ENCODE measurements at regions not wholly inside any gene's neighbourhood (a gene's known extent, or its start where the extent isn't known, plus 50 kb on each side); places are given as distances from the start of the nearest gene placed in this dataset.
"Not testable (repeated sequence)": the region's sequence is repeated elsewhere in the genome, so short reads cannot be mapped to it uniquely, and the experiment has no call there.

GRCh38 chr18:46179306-46179705 is 75.1 kb downstream of the HAUS1 start:
- no peak for DNase-seq

GRCh38 chr18:46182633-46183358 is 78.6 kb downstream of the HAUS1 start:
- no peak for DNase-seq

- DNase-seq: not testable (repeated sequence)
These were observed 80.1 kb downstream of the HAUS1 start for GRCh38 chr18:46184296-46184695.

- no peak for DNase-seq
These were observed 80.5 kb downstream of the HAUS1 start for GRCh38 chr18:46184727-46185126.

GRCh38 chr18:46190667-46191066 is 86.5 kb downstream of the HAUS1 start:
- no peak for DNase-seq

GRCh38 chr18:46196627-46197243 is 92.5 kb downstream of the HAUS1 start:
- DNase-seq: no peak

GRCh38 chr18:46199515-46200147 is 95.4 kb downstream of the HAUS1 start:
- DNase-seq: no peak

GRCh38 chr18:46200178-46201055 is 96.2 kb downstream of the HAUS1 start:
- DNase-seq: not testable (repeated sequence)

GRCh38 chr18:46204143-46204542 is 100.0 kb downstream of the HAUS1 start:
- no peak for DNase-seq

GRCh38 chr18:46207985-46208384 is 103.8 kb downstream of the HAUS1 start:
- DNase-seq: no peak

- DNase-seq: no peak
These were observed 105.0 kb downstream of the HAUS1 start for GRCh38 chr18:46209161-46209560.

GRCh38 chr18:46211816-46212215 is 107.6 kb downstream of the HAUS1 start:
- DNase-seq: no peak

- DNase-seq: no peak
These were observed 108.2 kb downstream of the HAUS1 start for GRCh38 chr18:46212398-46212797.

GRCh38 chr18:46213295-46213694 is 109.1 kb downstream of the HAUS1 start:
- no peak for DNase-seq

- DNase-seq: no peak
These were observed 110.2 kb downstream of the HAUS1 start for GRCh38 chr18:46214435-46214834.

- no peak for DNase-seq
These were observed 111.9 kb downstream of the HAUS1 start for GRCh38 chr18:46215902-46216723.

- DNase-seq: no peak
These were observed 115.9 kb downstream of the HAUS1 start for GRCh38 chr18:46220116-46220515.

GRCh38 chr18:46222093-46222492 is 117.9 kb downstream of the HAUS1 start:
- no peak for DNase-seq

GRCh38 chr18:46222710-46223360 is 118.7 kb downstream of the HAUS1 start:
- DNase-seq: no peak

GRCh38 chr18:46224181-46224775 is 120.1 kb downstream of the HAUS1 start:
- no peak for DNase-seq

- DNase-seq: no peak
These were observed 122.3 kb downstream of the HAUS1 start for GRCh38 chr18:46226461-46226860.

All from right hindlimb (tissue), 1 donor.